ENCODE measurements at regions not wholly inside any gene's neighbourhood (a gene's known extent, or its start where the extent isn't known, plus 50 kb on each side); places are given as distances from the start of the nearest gene placed in this dataset.

DNA sequence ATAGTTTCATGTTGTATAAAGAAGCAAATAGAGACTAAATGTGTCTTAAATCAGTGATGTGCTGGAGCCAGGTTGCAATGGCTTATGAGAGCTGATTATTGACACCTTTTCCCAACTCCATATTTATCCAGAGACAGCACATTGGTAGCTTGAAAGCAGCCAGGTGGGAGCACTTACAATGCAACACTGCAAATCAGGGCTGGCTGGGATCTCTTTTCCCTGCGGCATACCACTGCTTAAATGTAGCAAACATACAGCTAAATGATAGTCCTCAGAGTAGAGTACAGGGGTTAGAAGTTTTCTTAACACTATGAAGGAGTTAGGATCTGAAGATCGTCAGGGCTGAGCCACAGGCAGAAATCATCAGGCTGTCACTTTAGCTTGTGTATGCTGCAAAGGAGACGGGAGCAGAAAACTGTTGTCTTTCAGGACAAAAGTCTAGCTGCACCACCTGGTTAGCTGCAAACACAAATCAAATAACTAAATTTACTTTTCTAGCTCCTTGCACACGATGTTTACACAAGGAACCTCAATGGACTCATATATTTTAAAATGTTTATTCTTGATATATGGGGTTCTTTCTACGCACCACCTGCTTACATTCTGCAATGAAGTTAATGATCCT is 527.3 kb downstream of the TLL1 start:
- ChIA-PET POLR2A (no interaction called here), CTCF (interaction anchor here (0.6 kb wide), 1 partner anchor 22 kb away, joined by 3 read pairs; no protein-coding TSS in a partner anchor)
- DNase-seq (ENCODE audit: low read depth in 1 of 2, low spot score in 1 of 2) (no peak), FAIRE-seq (no peak), ATAC-seq (no peak)
- Histone ChIP-seq H3K4me1 (no peaks in the 10 kb centered on the region), H3K4me3 (no peak overlapping the region), H3K4me2 (no peak overlapping the region), H3K9me3 (no peaks in the 10 kb centered on the region), H3K27ac (no peak overlapping the region)
- 24% methylated on average over 5 of the region's 5 CpGs for WGBS (ENCODE audit: missing lambda C conversion rate)
- TF ChIP-seq ESRRA (IDR thresholded peaks at IDR 0.05; ENCODE audit: borderline replicate concordance, low read length), result no peak
- no peak for TF ChIP-seq EHMT2 (IDR thresholded peaks at IDR 0.05; ENCODE audit: low read depth)
- no peak for TF ChIP-seq ZFP36 (IDR thresholded peaks at IDR 0.05; ENCODE audit: borderline replicate concordance, partially characterized antibody)

DNA sequence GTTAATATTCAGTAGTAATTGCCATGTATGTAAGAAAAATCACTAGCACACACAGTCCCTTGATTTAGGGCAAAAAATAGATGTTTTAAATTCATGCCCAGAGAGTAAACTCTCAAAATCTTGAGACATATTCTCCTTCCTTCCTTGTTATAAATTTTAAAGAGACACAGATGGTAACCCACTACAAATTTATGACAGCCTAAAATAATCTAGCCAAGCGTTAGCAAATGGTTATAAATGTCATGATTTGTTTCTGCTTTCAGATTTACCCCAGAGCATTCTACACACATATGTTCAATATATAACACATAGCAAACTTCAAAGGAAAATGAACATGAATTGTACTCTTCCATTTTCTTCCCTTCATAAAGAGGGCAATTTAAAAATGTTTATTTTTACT is 540.3 kb downstream of the TLL1 start:
- DNase-seq (ENCODE audit: low read depth in 1 of 2, low spot score in 1 of 2) (no peak), FAIRE-seq (no peak), ATAC-seq (no peak)
- H3K4me3 ChIP-seq, result no peak overlapping the region
- ChIA-PET POLR2A (no interaction called here), CTCF (no interaction called here)
- TF ChIP-seq EP300 (IDR thresholded peaks at IDR 0.05) (no peak), JUNB (IDR thresholded peaks at IDR 0.05) (no peak), CHD4 (IDR thresholded peaks at IDR 0.05; ENCODE audit: borderline replicate concordance) (no peak), SREBF2 (IDR thresholded peaks at IDR 0.05) (no peak), POLR2A (IDR thresholded peaks at IDR 0.05; ENCODE audit: low read length) (no peak), TP53 (CRISPR knock-in tag; IDR thresholded peaks at IDR 0.05) (no peak), MAZ (IDR thresholded peaks at IDR 0.05; ENCODE audit: borderline replicate concordance, low read depth, low read length) (no peak), NR3C1 (IDR thresholded peaks at IDR 0.05) (no peak), POLR2AphosphoS2 (conservative IDR thresholded peaks at IDR 0.05; ENCODE audit: low read length) (no peak), KDM1A (IDR thresholded peaks at IDR 0.05; ENCODE audit: low read depth) (no peak)
- no peaks in the 10 kb centered on the region for H3K4me1 ChIP-seq
- no peaks in the 10 kb centered on the region for H3K9me3 ChIP-seq
- no peak overlapping the region for H3K27ac ChIP-seq
- 36% methylated on average over 1 of the region's 1 CpG for WGBS (ENCODE audit: missing lambda C conversion rate)
- H3K4me2 ChIP-seq, result no peak overlapping the region

DNA sequence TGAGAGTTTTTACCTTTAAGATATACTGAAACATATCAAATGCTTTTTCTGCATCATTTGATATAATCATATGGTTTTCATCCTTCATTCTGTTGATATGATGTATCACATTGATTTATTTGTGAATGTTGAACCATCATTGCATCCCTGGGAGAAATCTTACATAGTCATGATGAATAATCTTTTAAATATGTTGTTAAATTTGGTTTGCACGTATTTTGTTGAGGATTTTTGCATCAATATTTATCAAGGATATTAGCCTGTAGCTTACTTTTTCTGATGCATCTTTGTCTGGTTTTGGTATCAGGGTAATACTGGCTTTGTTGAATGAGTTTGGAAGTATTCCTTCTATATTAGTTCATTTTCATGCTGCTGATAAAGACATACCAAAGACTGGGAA is 541.4 kb downstream of the TLL1 start:
- Histone ChIP-seq H3K27ac (no peak overlapping the region), H3K4me3 (no peak overlapping the region), H3K9me3 (no peaks in the 10 kb centered on the region), H3K4me2 (no peak overlapping the region), H3K4me1 (no peaks in the 10 kb centered on the region)
- 5% methylated on average over 1 of the region's 1 CpG for WGBS (ENCODE audit: missing lambda C conversion rate)
- no peak for DNase-seq (ENCODE audit: low read depth in 1 of 2, low spot score in 1 of 2)
- ChIA-PET CTCF (no interaction called here), POLR2A (no interaction called here)
- TF ChIP-seq CHD2 (IDR thresholded peaks at IDR 0.05; ENCODE audit: low read length, partially characterized antibody), result no peak
- TF ChIP-seq ZC3H11A (IDR thresholded peaks at IDR 0.05), result no peak
- no peak for TF ChIP-seq TFCP2L1 (CRISPR knock-in tag; IDR thresholded peaks at IDR 0.05)
- no peak for TF ChIP-seq RARB (CRISPR knock-in tag; IDR thresholded peaks at IDR 0.05)
- TF ChIP-seq SREBF2 (IDR thresholded peaks at IDR 0.05), result no peak
- no peak for TF ChIP-seq RCOR1 (IDR thresholded peaks at IDR 0.05; ENCODE audit: low read depth, low read length)
- FAIRE-seq, result no peak
- ATAC-seq, result no peak

DNA sequence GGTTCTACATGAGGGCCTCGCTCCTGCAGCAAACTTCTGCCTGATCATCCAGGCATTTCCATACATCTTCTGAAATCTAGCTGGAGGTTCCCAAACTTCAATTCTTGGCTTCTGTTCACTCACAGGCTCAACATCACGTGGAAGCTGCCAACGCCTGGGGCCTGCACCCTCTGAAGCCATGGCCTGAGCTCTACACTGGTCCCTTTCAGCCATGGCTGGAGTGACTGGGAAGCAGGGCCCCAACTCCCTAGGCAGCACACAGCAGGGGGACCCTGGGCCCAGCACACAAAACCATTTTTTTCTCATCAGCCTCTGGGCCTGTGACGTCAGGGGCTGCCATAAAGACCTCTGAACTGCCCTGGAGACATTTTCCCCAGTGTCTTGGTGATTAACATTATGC is 542.7 kb downstream of the TLL1 start:
- Histone ChIP-seq H3K9me3 (no peaks in the 10 kb centered on the region), H3K4me2 (no peak overlapping the region), H3K27ac (no peak overlapping the region), H3K4me3 (no peak overlapping the region), H3K4me1 (no peaks in the 10 kb centered on the region)
- TF ChIP-seq ESRRA (IDR thresholded peaks at IDR 0.05; ENCODE audit: borderline replicate concordance, low read length) (no peak), CHD2 (IDR thresholded peaks at IDR 0.05; ENCODE audit: low read length, partially characterized antibody) (no peak), RNF2 (IDR thresholded peaks at IDR 0.05; ENCODE audit: borderline replicate concordance, low read depth) (no peak)
- ATAC-seq (no peak), FAIRE-seq (no peak), DNase-seq (ENCODE audit: low read depth in 1 of 2, low spot score in 1 of 2) (no peak)
- POLR2A ChIA-PET, result no interaction called here
- CTCF ChIA-PET, result no interaction called here
- WGBS (ENCODE audit: missing lambda C conversion rate), result 34% methylated on average over 4 of the region's 4 CpGs

DNA sequence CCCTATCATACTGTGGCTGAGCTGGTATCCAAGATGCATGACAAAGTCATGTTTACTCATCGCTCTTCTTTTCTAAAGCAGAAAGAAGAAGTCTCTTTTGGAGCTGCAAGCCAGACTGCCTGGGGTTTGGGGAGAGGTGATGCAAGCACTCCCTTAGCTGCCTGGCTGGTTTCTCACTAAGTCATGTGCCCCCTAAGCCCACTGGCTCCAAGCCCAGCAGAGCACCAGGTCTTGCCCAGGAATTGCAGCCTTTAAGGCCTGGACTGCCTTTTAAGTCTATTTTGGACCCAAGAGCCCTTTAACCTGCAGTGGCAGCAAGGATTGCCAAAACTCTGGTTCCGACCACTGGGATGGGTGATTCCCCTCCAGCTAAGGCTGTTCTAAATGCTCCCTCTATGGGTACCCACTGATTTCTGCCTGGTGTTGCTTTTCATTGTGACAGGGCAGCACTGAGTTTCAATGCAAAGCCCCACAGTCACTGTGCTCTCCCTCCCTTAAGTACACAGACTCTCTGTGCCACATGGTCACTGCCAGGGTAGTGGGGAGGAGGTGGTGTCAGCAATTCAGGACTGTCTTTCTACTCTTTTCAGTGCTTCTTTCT is 548.6 kb downstream of the TLL1 start:
- H3K4me3 ChIP-seq, result no peak overlapping the region
- H3K27ac ChIP-seq, result no peak overlapping the region
- ChIA-PET CTCF (no interaction called here), POLR2A (no interaction called here)
- ATAC-seq (no peak), DNase-seq (ENCODE audit: low read depth in 1 of 2, low spot score in 1 of 2) (no peak), FAIRE-seq (no peak)
- TF ChIP-seq FOXS1 (CRISPR knock-in tag; IDR thresholded peaks at IDR 0.05), result no peak
- no peak for TF ChIP-seq MAFK (IDR thresholded peaks at IDR 0.05; ENCODE audit: partially characterized antibody)
- TF ChIP-seq, protein P1, sequence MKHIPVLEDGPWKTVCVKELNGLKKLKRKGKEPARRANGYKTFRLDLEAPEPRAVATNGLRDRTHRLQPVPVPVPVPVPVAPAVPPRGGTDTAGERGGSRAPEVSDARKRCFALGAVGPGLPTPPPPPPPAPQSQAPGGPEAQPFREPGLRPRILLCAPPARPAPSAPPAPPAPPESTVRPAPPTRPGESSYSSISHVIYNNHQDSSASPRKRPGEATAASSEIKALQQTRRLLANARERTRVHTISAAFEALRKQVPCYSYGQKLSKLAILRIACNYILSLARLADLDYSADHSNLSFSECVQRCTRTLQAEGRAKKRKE (CRISPR knock-in tag; IDR thresholded peaks at IDR 0.05; ENCODE audit: low read depth), result no peak
- TF ChIP-seq CBX8 (IDR thresholded peaks at IDR 0.05), result no peak
- TF ChIP-seq POLR2A (IDR thresholded peaks at IDR 0.05; ENCODE audit: low read length), result no peak
- TF ChIP-seq, protein P2, sequence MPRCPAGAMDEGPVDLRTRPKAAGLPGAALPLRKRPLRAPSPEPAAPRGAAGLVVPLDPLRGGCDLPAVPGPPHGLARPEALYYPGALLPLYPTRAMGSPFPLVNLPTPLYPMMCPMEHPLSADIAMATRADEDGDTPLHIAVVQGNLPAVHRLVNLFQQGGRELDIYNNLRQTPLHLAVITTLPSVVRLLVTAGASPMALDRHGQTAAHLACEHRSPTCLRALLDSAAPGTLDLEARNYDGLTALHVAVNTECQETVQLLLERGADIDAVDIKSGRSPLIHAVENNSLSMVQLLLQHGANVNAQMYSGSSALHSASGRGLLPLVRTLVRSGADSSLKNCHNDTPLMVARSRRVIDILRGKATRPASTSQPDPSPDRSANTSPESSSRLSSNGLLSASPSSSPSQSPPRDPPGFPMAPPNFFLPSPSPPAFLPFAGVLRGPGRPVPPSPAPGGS (IDR thresholded peaks at IDR 0.05), result no peak
- no peak for TF ChIP-seq USF2 (IDR thresholded peaks at IDR 0.05)
- no peak for TF ChIP-seq EHMT2 (IDR thresholded peaks at IDR 0.05; ENCODE audit: low read depth)
- H3K4me1 ChIP-seq, result no peaks in the 10 kb centered on the region
- H3K4me2 ChIP-seq, result no peak overlapping the region
- H3K9me3 ChIP-seq, result no peaks in the 10 kb centered on the region
- WGBS (ENCODE audit: missing lambda C conversion rate), result 36% methylated on average over 2 of the region's 2 CpGs
